Vagina (tissue), 2 donors: ENCODE measurements at regions not wholly inside any gene's neighbourhood (a gene's known extent, or its start where the extent isn't known, plus 50 kb on each side); places are given as distances from the start of the nearest gene placed in this dataset.

ENCODE experiments used
- CTCF ChIP-seq, 3 experiments: fragments of 450-650 bp in 2 of 3; fragments of 200-600 bp in 1 of 3; sonication (generic) in 1 of 3; IDR thresholded peaks; one replicate each; pipeline ENCODE4 v1.5.1; 2017 to 2019; ENCODE audit warnings: antibody characterized with exemption in 3 of 3, mild to moderate bottlenecking in 2 of 3, moderate library complexity in 2 of 3
- POLR2A ChIP-seq, 2 donors: fragments of 450-650 bp; IDR thresholded peaks; one replicate each; pipeline ENCODE4 v1.6.1; 2017; ENCODE audit warnings: antibody characterized with exemption in 2 of 2, mild to moderate bottlenecking in 2 of 2, moderate library complexity in 2 of 2
- POLR2AphosphoS5 ChIP-seq, 2 donors: sonication (generic); formaldehyde crosslinking; IDR thresholded peaks; one replicate each; pipeline ENCODE4 v1.9.0; 2017; ENCODE audit warnings: antibody characterized with exemption in 2 of 2, mild to moderate bottlenecking in 2 of 2, low read depth in 1 of 2; ENCODE audit not compliant: insufficient read depth in 1 of 2

- no peak for TF ChIP-seq CTCF (IDR thresholded peaks at IDR 0.05)
- TF ChIP-seq POLR2A (IDR thresholded peaks at IDR 0.05) = no peak
- no peak for TF ChIP-seq POLR2AphosphoS5 (IDR thresholded peaks at IDR 0.05; ENCODE audit: insufficient read depth in 1 of 2, low read depth in 1 of 2)
Measured at GRCh38 chr17:33701910-33702309, 408.8 kb upstream of the ASIC2 start.
